ENCODE measurements at regions not wholly inside any gene's neighbourhood (a gene's known extent, or its start where the extent isn't known, plus 50 kb on each side); places are given as distances from the start of the nearest gene placed in this dataset.

- TF ChIP-seq, protein P1, sequence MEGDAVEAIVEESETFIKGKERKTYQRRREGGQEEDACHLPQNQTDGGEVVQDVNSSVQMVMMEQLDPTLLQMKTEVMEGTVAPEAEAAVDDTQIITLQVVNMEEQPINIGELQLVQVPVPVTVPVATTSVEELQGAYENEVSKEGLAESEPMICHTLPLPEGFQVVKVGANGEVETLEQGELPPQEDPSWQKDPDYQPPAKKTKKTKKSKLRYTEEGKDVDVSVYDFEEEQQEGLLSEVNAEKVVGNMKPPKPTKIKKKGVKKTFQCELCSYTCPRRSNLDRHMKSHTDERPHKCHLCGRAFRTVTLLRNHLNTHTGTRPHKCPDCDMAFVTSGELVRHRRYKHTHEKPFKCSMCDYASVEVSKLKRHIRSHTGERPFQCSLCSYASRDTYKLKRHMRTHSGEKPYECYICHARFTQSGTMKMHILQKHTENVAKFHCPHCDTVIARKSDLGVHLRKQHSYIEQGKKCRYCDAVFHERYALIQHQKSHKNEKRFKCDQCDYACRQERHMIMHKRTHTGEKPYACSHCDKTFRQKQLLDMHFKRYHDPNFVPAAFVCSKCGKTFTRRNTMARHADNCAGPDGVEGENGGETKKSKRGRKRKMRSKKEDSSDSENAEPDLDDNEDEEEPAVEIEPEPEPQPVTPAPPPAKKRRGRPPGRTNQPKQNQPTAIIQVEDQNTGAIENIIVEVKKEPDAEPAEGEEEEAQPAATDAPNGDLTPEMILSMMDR (IDR thresholded peaks at IDR 0.05), result no peak
- TF ChIP-seq POLR2A (IDR thresholded peaks at IDR 0.05), result no peak
These were observed 213.2 kb downstream of the PMP22 start for GRCh38 chr17:15051933-15052332.

Measured in Peyer's patch (tissue), 4 donors.